NOMO-1 treated with DMSO at 0.1 percent for 48 hours (cell line): ENCODE measurements at regions not wholly inside any gene's neighbourhood (a gene's known extent, or its start where the extent isn't known, plus 50 kb on each side); places are given as distances from the start of the nearest gene placed in this dataset.
A peak's percentile ranks its signal among the peaks of the same experiment; 100 is the strongest.
"Not testable (repeated sequence)": the region's sequence is repeated elsewhere in the genome, so short reads cannot be mapped to it uniquely, and the experiment has no call there.

Source experiments
- DNase-seq: peaks from one replicate; lab custom pipeline; 2025; ENCODE audit not compliant: unreplicated experiment; lab: John Stamatoyannopoulos, UW

DNA sequence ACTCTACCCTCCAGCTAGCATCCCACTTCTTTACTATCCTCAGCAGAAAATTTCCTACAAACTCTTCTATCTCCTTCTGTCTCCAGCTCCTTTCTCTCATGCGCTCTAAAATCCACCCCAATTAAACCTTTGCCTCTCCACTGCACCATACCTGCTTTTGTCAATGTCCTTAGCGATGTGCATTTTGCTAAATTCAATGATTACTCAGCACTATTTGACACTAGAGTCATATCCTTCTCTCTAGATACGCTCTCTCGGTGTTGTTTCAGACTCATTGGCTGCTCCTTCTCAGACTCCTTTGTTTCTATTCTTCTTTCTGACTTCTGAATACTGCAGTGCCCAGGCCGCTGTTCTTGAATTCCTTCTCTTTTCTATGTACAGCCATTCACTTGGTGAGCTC is 144.2 kb downstream of the HLX start:
- DNase-seq = no peak

DNA sequence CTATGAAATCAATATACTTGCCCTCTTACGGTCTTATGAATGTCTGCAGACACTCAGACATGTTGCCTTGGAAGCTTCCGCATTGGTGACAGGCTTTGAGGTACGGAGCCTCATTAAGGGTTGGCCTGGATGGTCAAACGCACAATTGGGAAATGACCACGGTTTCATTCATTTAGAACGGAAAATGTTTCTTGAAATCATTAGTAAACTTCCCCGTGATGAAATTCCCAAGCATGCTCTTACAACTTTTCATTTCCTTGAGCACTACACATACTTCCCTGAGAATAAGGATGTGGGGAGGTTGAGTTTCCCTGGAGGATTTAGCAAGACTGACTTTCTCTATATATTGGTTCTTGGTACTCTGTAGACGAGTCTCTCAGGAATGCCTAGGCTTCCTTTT is 146.3 kb downstream of the HLX start:
- no peak for DNase-seq

DNA sequence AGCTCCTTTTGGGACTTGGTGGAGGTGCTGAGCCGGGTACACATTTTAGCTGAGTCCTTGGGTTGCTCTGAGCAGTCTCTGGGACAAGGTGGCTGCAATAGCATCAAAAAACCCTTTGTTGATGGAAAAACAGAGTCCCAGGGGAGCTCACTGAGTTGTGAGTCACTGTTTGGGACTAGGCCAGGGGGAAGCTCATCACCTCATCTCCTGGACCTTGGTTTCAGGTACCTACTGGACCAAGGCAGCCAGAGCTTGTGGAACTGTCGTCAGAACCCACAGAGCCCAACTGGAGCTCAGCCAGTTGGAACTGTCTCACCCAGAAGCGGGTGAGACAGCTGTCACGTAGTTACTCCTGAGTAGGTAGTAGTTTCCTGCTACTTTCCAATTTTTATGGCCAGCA is 146.7 kb downstream of the HLX start:
- no peak for DNase-seq

DNA sequence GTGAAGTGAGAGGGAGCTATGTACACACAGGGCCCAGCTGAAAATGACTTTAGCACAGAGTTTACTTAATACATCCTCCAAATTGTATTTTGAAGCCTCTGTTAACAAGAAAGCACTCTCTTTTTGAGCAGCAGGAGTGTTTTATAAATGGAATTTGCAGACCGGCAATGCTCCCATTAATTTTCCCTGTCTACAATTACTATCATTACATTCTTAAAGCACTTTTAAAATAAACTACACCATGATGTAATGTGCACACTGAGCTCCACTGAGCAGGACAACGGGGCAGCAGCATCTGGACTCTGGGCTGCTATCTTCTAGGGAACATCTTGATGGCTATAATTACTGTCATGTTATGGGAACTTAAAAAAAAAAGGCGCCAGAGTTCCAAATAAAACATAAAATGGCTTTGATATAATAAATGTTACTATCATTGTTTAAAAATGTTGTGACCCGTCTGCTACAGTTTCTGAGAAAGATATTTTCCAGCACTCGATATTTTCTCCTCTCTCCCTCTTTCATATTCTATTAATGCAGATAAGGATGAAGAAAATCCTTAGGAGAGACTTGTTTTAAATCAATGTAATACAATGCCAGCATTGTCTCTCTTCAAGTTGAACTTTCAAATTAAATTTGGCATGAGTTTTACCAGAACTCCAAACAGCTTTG is 150.9 kb downstream of the HLX start:
- DNase-seq = no peak

DNA sequence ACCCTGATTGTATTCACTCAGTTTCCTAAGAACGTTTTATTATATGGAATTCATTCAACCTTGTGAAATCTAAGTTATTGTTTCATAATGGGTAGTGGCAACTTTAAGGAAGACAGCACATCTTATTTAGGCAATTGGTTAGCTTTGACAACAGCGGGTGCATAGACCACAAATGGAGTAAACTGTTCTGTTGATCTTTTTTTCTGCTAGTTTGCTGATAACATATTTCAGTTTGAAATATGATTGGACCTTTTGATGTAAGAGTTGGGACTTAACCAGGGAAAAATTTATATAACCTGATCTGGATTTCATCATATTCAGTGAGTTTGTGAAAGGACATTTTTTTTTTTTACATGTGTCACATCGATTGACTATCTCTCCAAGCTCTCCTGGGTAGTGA is 151.7 kb downstream of the HLX start:
- DNase-seq = no peak

DNA sequence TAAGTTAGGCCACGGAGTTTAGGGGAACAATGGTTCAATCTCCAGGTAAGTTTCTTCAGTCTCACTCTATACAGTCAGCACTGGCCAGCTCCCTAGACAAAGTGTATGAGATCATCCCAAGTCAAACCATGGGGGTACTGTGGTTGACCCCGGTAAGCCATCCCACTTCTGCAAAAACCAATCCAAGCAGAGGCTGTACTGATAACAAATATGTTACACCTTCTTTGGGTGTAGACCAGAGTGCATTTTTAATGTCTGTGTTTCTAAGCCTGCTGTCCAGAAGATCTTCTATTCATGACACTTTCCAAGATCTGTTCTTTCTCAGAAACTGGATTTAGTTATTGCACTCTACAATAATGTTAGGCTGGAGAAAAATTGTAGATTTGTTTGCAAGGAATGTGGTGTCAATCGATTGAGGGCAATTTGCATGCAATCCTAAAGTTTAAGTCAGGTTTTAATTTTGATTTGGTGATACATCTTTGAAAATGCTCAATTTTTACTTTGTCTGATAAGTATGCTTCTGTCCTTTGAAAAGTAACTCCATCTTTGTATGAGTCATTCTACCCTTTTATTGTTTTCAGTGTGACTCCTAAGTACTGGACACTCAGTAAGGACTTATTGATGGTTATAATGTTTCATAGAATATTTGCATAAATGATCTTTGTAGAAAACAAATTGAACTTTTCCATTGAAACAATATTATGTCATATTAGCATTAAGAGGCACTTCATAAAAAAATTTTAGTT is 152.4 kb downstream of the HLX start:
- no peak for DNase-seq

DNA sequence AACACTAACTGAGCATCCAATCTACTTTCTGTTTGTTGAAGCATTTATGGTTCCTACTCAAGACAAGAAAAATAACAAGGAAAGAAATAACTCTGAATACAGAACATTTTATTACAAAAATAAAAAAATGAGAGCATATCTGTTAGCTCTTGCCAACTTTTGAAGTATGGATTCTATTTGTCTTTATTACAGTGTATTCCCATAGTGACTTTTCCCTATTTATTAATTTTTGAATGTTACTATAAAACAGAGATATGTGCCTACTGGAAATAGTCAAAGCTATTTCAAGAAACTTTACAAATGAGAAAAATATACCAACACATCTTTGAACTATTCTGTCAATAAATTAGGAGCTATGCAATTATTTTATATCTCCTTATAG is 153.0 kb downstream of the HLX start:
- DNase-seq = no peak

DNA sequence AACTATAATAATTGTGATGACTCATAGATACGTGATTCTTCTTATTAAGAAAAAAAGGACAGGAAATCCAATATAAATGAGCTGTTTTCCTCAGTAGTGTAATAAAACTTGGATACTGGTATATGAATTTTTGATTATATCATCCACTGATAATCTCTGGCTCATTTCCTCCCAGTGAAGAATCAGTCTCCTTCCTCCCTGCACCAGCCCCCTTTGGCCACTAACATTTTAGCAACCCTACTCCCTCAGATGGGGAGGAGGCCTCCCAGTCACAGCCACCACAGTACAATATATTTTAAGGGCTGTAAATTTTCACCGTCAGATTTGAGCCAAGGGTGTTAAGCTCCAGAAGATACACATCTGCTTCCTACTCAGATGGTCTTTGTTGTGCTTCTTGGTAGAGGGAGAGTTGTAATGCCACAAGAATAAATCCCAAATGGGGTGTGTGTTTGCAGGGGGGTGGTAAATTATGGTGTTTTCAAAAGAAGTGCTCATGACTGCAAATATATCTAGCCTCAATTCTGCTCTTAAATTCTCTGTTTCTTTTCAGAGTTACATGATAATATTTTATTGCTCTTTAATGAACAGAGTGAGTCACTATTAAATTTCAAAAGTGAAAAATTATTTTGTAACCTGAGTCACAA is 153.5 kb downstream of the HLX start:
- no peak for DNase-seq

DNA sequence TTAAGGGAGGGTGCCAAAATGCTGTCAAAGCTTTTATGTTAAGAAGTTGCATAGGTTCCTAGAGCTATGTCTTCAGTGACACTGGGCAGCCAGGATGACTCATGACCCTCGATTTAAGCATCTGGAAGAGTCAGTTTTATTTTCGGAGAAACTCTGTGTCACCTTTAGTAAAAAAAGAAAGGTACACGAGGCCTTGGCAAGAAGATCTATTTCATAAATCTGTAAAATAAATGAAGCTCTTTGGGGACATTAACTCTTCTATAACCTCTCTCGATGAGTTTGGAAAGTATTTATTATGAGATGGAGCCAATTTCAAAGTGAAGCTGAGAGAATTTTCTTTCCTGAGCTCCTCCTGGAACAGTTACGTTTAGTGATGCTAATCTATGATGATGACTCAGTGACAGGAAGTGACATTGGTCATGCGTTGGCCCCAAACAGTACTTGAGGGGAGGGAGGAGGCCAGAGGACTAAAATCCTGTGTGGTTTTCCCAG is 156.5 kb downstream of the HLX start:
- peak; percentile 36 for DNase-seq

DNA sequence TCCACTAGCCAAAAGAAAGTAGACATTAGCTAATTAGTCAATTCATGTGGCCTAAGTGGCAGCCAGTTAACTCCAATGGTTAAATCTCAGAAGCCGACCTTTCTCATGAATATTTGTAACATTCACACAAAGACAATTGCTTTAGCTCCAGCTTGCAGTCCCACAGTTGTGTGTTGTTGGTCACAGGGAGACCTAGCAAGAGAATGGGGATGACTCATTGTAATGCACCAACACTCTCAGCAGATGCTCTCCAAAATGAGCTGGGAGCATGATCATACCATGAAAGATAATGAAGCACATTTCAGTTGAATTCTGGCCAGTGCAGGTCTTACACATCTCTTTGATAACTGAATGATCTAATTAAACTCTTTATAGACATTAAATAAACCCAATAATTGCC is 160.4 kb downstream of the HLX start:
- DNase-seq = no peak

DNA sequence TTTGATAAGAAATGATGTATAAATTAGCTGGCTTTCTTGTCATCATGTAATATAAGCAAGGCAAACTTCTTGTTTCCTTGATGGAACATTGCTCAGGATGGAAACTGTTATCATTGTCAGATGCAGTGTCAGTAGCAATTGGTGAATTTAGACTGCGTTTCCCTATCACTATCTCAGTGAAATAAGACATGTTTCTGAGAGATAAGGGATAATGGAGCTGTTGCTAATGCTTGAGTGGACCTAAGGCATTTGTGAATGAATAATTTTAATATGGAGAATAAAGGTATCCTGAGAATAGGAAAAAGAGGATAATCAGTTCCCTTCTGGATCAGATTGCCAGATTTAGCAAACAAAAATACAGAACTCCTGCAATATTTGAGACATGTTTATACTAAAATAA is 160.9 kb downstream of the HLX start:
- no peak for DNase-seq

DNA sequence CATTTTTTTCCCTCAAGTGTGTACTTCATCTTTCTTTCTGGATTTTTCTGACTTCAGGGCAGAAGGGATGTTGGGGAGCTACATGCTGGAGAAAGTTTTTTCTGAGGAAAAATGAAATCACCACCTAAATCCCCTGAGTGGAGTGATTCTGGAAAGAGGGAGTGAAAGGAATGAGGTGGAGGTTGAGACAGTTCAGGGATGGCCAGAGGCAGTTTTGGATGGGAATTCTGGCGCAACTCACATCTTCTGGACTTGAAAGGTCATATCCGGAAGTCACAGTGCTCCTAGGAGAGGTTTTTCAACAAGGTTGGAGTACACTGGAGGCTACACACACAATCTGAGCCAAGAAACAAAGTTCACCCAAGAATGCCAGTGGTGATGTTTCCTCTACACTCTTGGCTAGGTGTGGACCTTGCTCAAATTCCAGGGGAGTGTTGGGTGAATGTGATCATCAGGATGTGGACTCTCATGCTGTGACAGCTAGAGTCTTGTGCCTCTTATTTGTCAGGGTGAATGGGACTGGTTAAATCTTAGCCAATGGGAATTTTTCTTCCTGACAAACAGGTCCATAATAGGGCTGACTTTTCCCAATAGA is 161.5 kb downstream of the HLX start:
- DNase-seq = no peak

DNA sequence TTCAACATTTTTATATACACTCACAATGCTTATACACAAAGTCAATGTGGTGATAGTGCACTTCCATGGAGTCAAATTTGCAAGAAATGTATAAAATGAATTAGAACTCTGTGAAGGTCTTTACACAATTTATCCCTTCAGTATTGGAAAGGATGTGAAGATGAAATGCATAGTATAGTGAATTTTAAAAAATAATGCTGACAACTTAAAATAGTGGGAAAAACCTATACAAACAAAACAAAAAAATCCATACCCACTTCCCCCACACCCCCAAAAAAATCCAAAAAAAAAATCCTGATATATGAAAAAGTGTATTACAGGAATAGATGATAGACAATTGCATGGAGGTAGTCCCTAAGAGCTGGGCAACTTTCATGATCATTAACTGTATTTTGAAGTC is 165.3 kb downstream of the HLX start:
- DNase-seq = no peak

DNA sequence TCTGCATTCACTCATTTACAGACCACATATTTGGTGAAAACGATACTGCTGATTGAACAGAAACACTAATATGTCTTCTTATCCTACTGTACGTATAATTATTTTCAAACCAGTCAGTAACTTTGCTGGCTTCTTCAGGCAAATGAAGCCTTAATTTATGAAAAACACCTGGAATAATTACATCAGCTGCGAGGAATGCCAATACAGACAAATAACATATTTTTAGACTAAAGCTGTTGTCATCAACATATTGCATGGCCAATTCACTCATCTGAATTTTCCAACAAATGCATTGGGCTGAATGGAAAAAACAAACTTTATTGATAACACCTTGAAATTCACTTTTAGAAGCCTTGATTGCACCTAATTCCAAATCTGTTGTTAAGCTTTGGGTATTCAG is 165.9 kb downstream of the HLX start:
- no peak for DNase-seq

DNA sequence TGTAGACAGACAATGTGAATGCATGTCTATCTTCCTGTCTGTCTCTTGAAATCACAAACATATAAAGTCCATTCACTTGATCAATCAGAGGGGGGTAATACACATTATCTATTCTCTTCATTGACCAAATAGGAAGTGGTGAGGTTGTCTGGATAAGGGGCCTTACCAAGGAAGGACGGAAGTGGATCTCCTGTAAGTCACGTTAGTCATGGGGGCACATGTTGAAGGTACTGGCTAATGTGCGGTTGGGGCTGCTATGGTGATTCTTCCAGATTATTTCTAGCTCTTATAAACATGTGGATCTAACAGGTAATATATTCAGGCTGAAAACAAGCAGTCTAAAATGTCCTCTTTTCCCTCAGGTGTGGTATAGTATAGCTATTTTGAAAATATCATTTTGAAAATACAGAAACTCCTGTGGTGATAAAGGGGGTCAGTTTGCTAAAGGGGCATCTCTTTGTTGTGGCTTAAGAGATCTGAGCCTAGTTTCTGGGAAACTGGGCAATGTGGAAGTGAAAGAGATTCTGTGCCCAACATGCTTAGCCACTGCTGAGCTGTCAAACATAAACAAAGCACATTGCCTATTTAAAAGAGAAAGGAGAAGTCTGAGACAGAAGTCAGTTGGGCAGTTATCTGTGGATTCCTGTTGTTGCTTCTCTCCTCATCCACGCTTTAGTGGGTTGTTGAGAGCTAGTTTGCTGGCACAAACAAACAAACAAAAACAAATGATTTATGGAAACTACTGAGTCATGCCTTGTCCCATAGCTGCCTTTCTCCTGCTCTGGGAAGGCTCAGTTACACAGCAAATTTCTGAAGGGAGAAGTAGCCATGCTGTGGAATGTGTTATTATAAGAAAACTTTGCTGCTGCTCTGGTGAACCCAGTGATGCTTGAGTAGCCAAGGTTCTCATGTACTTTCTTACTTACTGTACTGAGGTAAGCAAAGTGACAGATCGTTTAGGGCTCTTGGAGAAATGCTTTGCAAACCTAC is 166.9 kb downstream of the HLX start:
- peak; percentile 96 for DNase-seq

DNA sequence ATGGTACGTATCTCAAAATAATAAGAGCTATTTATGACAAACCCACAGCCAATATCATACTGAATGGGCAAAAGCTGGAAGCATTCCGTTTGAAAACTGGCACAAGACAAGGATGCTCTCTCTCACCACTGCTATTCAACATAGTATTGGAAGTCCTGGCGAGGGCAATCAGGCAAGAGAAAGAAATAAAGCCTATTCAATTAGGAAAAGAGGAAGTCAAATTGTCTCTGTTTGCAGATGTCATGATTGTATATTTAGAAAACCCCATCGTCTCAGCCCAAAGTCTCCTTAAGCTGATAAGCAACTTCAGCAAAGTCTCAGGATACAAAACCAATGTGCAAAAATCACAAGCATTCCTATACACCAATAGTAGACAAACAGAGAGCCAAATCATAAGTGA is 172.1 kb downstream of the HLX start:
- not testable (repeated sequence) for DNase-seq

DNA sequence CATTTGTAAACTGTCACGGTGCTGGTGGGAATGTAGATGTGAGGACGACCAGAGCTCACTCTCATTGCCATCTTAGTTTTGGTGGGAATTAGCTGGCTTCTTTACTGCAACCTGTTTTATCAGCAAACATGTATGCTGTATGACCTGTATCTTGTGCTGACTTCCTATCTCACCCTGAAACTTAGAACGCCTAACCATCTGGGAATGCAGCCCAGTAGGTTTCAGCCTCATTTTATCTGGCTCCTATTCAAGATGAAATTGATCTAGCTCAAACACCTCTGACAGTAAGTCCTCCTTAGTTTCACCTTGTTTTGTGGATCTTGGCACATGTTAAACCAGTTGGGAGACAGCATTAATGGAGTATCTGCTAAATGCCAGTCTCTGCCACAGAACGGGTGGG is 174.6 kb downstream of the HLX start:
- DNase-seq = no peak

DNA sequence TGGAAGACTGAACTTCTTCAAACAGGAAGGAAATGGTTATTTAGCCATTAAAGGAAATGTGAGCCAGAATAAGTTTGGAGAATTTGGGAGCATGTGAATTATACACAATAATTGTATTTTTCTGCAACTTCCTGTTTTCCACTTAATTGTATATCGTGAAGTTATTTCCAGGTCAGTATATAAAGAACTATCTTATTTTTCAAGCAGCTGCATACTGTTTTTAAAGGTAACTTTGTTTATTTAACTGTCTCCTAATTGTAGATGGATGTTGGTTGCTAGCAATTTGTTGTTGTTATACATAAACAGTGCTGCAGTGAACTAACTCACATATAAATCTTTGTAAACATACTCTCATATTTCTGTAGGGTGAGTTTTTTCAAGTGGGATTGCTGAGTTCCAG is 180.3 kb downstream of the HLX start:
- DNase-seq = no peak

DNA sequence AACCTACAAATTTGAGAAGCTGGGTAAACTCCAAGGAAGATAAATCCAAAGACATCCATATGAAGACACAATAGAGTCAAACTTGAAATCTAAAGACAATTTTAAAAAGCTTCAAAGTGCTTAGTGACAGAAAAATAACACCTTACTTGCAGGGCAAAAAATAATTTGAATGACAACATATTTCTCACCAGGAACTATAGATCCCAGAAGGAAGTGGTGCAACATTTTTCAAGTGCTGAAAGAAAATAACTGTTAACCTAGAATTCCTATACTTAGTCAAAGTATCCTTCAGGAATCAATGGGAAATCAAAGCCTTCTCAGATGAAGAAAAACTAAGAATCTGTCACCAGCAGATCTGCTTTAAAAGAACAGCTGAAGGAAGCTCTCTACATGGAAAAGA is 184.4 kb downstream of the HLX start:
- DNase-seq = no peak

DNA sequence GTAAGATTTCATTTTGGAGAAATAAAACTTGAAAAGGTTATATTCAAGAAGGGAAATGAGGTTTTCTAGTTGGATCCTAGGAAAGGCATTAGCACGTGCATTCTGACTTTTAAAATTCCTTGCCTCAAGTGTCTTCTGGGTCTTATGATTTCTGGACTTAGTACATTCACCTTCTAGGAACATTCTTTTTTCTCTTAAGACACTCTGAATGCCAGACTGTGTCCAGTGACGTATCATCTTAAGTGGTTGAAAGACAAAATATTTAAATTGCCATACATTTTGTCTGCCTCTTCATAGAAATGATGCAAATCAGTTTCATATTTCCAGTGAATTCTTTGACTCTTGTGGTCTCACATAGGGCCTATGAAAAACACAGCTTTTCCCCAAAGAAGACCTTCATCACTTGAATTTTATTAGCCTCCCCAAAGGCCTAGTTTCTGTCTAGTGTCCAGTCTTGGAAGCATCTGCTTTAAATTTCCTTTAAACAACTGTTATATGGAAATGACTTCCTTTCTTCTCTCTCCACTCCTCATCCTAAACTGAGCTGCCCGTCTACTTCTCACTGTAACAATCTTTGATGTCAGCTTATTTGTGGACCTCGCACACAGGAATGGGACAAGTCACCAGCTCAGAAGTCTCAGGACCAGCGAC is 187.2 kb downstream of the HLX start:
- DNase-seq = no peak
